Parathyroid adenoma (tissue), 2 donors: ENCODE measurements at regions not wholly inside any gene's neighbourhood (a gene's known extent, or its start where the extent isn't known, plus 50 kb on each side); places are given as distances from the start of the nearest gene placed in this dataset.

ENCODE experiments used
- H2AFZ ChIP-seq: fragments of 300-600 bp; sonication (generic); one replicate; pipeline ENCODE4 v1.7.0; 2017; ENCODE audit warnings: antibody characterized with exemption, mild to moderate bottlenecking
- H3K27ac ChIP-seq: fragments of 300-600 bp; sonication (generic); one replicate; pipeline ENCODE4 v1.7.0; 2017
- H3K27me3 ChIP-seq: fragments of 300-600 bp; sonication (generic); one replicate; pipeline ENCODE4 v1.7.0; 2017; ENCODE audit warnings: low read length; ENCODE audit not compliant: control insufficient read depth, insufficient read depth
- H3K36me3 ChIP-seq: fragments of 300-600 bp; sonication (generic); one replicate; pipeline ENCODE4 v1.7.0; 2017; ENCODE audit warnings: low read length; ENCODE audit not compliant: control insufficient read depth, insufficient read depth
- H3K4me1 ChIP-seq: fragments of 300-600 bp; sonication (generic); one replicate; pipeline ENCODE4 v1.7.0; 2017; ENCODE audit warnings: control low read depth
- H3K4me2 ChIP-seq: fragments of 300-600 bp; sonication (generic); one replicate; pipeline ENCODE4 v1.7.0; 2017; ENCODE audit warnings: low read length
- H3K4me3 ChIP-seq: fragments of 300-600 bp; sonication (generic); one replicate; pipeline ENCODE4 v1.7.0; 2017; ENCODE audit warnings: low read depth, low read length
- H3K79me2 ChIP-seq: fragments of 300-600 bp; sonication (generic); one replicate; pipeline ENCODE4 v1.7.0; 2017; ENCODE audit warnings: control low read depth
- H3K9ac ChIP-seq: fragments of 300-600 bp; sonication (generic); one replicate; pipeline ENCODE4 v1.7.0; 2017; ENCODE audit warnings: mild to moderate bottlenecking
- H3K9me3 ChIP-seq: fragments of 300-600 bp; sonication (generic); one replicate; pipeline ENCODE4 v1.7.0; 2017; ENCODE audit warnings: low read length; ENCODE audit not compliant: control insufficient read depth
- TF ChIP-seq, protein P1 (sequence below): fragments of 300-600 bp; sonication (generic); IDR thresholded peaks from one replicate; pipeline ENCODE4 v1.7.0; 2017; ENCODE audit warnings: antibody characterized with exemption, mild to moderate bottlenecking
- donor health status: primary hyperparathyroidism.

DNA sequence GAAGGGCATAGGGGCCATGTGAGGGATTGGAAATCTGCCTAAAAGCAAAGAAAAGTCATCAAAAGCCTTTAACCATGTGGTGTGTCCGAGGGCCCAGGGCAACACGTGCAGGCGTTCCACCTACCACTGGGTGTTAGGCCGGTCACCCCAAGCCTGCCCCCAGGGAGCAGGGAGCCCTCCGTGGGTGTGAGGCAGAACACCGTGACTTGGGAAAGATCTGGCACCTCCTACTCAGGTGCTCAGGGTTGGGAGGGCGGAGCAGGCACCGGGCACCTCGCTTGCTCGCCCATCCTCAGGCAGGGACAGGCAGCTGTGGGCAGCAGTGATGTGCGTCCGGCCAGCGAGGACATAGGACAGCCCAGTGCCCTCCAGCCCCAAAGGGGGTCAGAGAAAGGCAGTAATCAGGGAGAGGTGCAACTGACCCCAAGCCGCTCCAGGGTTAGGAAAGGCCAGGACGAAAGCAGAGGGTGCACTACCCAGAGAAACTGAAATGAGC, 80.7 kb upstream of the CHST15 start:
- Histone ChIP-seq H2AFZ (no peak overlapping the region), H3K9ac (no peak overlapping the region), H3K79me2 (no peaks in the 10 kb centered on the region), H3K4me1 (no peaks in the 10 kb centered on the region), H3K4me2 (no peak overlapping the region), H3K9me3 (no peaks in the 10 kb centered on the region), H3K27ac (no peak overlapping the region), H3K27me3 (no peaks in the 10 kb centered on the region), H3K36me3 (no peaks in the 10 kb centered on the region), H3K4me3 (no peak overlapping the region)
- TF ChIP-seq, protein P1, sequence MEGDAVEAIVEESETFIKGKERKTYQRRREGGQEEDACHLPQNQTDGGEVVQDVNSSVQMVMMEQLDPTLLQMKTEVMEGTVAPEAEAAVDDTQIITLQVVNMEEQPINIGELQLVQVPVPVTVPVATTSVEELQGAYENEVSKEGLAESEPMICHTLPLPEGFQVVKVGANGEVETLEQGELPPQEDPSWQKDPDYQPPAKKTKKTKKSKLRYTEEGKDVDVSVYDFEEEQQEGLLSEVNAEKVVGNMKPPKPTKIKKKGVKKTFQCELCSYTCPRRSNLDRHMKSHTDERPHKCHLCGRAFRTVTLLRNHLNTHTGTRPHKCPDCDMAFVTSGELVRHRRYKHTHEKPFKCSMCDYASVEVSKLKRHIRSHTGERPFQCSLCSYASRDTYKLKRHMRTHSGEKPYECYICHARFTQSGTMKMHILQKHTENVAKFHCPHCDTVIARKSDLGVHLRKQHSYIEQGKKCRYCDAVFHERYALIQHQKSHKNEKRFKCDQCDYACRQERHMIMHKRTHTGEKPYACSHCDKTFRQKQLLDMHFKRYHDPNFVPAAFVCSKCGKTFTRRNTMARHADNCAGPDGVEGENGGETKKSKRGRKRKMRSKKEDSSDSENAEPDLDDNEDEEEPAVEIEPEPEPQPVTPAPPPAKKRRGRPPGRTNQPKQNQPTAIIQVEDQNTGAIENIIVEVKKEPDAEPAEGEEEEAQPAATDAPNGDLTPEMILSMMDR = no peak

DNA sequence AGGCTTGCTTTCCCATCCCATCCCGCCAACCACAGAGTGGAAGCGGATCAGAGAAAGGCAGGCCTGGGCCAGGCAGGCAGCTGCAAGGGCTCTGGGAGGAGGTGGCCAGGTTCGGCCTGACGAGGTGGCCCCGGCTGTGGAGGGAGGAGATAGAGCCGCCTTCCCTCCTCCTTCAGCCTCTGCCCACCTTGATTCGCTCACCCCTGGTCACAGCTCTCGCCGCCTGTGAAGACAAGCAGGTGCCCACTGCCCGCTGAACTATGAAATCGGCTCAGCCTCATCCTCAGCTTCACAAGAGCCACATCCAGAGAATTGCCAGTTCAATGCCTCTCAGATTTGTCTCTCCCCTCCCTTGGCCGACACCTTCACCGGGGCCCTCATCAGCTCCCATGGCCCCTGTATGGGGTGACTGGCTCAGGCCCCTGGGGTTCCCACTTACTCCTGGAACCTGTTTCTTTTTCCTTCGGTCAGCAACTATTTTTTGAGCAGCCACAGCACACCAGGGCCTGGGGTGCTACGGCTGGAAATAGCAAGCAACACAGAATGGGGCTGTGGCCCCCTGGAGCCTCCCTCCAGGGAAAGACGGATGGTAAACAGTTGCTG, 80.0 kb upstream of the CHST15 start:
- no peak overlapping the region for H3K4me3 ChIP-seq

DNA sequence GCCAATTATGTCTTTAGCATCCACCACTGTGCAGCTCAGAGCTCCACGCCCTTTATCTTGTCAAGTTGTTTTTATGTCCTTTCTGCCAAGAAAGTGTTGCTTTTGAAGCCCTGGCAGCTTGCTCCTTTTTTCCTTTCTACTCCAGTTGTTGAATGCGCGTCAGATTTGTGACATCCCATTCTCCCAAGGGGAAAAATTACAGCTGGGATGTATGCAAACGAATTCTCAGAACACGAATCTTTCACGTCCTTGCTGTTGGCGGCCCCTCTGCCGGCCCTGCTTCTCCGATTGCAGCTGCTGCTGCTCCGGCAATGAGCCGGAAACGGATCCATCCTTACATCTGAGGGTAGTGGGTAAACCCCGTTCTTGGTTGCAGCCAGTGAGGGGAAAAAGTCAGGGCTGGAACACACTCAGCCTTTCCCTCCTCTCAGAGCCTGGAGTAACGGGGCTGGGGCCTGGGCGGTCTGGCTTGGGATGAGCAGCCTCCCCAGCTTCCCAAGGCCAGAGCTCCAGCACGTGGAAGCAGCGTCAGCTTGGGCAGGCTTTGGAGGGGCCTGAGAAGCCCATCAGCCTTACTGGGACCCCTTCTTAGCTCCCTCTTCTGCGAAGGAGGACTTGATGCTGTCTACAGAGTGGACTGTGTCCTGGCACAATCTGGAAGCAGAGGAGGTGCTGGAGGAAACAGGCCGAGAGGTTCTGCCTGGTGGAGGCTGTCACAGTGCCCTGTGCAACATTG, 79.0 kb upstream of the CHST15 start:
- no peak overlapping the region for H3K4me2 ChIP-seq
- TF ChIP-seq, protein P1 = no peak
- no peak overlapping the region for H3K27ac ChIP-seq
- H3K36me3 ChIP-seq = no peaks in the 10 kb centered on the region
- no peaks in the 10 kb centered on the region for H3K27me3 ChIP-seq
- H3K4me1 ChIP-seq = no peaks in the 10 kb centered on the region
- H3K9me3 ChIP-seq = no peaks in the 10 kb centered on the region
- H3K79me2 ChIP-seq = no peaks in the 10 kb centered on the region
- no peak overlapping the region for H3K9ac ChIP-seq
- H3K4me3 ChIP-seq = no peak overlapping the region
- no peak overlapping the region for H2AFZ ChIP-seq

More for the DNA sequence above, 80.0 kb upstream of the CHST15 start:
- TF ChIP-seq, protein P1 = no peak
- Histone ChIP-seq H3K27ac (no peak overlapping the region), H3K79me2 (no peaks in the 10 kb centered on the region), H3K9me3 (no peaks in the 10 kb centered on the region), H2AFZ (no peak overlapping the region), H3K4me2 (no peak overlapping the region), H3K36me3 (no peaks in the 10 kb centered on the region), H3K4me1 (no peaks in the 10 kb centered on the region), H3K27me3 (no peaks in the 10 kb centered on the region), H3K9ac (no peak overlapping the region)

DNA sequence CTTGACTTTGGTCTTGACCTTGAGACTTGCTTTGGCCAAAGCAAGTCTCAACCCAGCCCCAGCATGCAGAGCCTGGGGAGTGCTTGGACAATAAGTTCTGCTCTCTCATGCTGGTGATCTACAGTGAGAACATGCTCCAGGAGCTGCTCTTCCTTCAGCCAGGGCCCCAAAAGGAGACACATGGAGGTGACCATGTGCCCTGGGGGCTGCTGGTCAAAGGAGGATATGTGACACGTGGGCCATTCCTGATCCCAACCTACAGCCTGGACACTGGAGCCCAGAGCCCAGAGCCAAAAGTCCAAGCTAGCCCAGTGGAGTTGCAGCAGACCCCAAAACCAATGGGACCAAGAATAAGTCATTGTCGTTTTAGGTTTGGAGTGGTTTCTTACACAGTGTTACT, 78.2 kb upstream of the CHST15 start:
- no peaks in the 10 kb centered on the region for H3K36me3 ChIP-seq
- H3K27ac ChIP-seq = no peak overlapping the region
- no peak overlapping the region for H3K4me2 ChIP-seq
- H3K4me1 ChIP-seq = no peaks in the 10 kb centered on the region
- no peaks in the 10 kb centered on the region for H3K79me2 ChIP-seq
- H3K9me3 ChIP-seq = no peaks in the 10 kb centered on the region
- H2AFZ ChIP-seq = no peak overlapping the region
- H3K4me3 ChIP-seq = no peak overlapping the region
- no peak overlapping the region for H3K9ac ChIP-seq
- no peaks in the 10 kb centered on the region for H3K27me3 ChIP-seq
- TF ChIP-seq, protein P1 = no peak
